ENCODE measurements at regions not wholly inside any gene's neighbourhood (a gene's known extent, or its start where the extent isn't known, plus 50 kb on each side); places are given as distances from the start of the nearest gene placed in this dataset.

DNA sequence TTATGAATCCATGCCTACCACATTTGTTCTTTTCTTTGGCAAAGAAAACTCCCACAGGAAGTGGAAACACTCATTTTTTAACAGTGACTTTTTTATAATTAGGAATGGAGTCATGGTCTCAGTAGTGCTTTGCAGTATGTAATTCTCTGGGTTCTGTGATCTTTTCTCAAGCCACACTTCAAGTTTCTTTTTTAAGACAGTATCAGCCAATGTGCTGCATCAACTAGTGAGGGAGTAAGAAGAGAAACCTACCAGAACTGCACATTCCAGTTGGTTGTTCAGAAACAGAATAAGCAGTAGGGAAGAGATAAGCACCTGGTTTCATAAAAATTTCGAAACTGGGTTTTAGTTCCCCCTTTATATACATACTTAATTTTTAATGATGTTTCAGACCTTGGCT lies 126.3 kb downstream of the FOXB1 start (continued):
- TF ChIP-seq, protein P1, sequence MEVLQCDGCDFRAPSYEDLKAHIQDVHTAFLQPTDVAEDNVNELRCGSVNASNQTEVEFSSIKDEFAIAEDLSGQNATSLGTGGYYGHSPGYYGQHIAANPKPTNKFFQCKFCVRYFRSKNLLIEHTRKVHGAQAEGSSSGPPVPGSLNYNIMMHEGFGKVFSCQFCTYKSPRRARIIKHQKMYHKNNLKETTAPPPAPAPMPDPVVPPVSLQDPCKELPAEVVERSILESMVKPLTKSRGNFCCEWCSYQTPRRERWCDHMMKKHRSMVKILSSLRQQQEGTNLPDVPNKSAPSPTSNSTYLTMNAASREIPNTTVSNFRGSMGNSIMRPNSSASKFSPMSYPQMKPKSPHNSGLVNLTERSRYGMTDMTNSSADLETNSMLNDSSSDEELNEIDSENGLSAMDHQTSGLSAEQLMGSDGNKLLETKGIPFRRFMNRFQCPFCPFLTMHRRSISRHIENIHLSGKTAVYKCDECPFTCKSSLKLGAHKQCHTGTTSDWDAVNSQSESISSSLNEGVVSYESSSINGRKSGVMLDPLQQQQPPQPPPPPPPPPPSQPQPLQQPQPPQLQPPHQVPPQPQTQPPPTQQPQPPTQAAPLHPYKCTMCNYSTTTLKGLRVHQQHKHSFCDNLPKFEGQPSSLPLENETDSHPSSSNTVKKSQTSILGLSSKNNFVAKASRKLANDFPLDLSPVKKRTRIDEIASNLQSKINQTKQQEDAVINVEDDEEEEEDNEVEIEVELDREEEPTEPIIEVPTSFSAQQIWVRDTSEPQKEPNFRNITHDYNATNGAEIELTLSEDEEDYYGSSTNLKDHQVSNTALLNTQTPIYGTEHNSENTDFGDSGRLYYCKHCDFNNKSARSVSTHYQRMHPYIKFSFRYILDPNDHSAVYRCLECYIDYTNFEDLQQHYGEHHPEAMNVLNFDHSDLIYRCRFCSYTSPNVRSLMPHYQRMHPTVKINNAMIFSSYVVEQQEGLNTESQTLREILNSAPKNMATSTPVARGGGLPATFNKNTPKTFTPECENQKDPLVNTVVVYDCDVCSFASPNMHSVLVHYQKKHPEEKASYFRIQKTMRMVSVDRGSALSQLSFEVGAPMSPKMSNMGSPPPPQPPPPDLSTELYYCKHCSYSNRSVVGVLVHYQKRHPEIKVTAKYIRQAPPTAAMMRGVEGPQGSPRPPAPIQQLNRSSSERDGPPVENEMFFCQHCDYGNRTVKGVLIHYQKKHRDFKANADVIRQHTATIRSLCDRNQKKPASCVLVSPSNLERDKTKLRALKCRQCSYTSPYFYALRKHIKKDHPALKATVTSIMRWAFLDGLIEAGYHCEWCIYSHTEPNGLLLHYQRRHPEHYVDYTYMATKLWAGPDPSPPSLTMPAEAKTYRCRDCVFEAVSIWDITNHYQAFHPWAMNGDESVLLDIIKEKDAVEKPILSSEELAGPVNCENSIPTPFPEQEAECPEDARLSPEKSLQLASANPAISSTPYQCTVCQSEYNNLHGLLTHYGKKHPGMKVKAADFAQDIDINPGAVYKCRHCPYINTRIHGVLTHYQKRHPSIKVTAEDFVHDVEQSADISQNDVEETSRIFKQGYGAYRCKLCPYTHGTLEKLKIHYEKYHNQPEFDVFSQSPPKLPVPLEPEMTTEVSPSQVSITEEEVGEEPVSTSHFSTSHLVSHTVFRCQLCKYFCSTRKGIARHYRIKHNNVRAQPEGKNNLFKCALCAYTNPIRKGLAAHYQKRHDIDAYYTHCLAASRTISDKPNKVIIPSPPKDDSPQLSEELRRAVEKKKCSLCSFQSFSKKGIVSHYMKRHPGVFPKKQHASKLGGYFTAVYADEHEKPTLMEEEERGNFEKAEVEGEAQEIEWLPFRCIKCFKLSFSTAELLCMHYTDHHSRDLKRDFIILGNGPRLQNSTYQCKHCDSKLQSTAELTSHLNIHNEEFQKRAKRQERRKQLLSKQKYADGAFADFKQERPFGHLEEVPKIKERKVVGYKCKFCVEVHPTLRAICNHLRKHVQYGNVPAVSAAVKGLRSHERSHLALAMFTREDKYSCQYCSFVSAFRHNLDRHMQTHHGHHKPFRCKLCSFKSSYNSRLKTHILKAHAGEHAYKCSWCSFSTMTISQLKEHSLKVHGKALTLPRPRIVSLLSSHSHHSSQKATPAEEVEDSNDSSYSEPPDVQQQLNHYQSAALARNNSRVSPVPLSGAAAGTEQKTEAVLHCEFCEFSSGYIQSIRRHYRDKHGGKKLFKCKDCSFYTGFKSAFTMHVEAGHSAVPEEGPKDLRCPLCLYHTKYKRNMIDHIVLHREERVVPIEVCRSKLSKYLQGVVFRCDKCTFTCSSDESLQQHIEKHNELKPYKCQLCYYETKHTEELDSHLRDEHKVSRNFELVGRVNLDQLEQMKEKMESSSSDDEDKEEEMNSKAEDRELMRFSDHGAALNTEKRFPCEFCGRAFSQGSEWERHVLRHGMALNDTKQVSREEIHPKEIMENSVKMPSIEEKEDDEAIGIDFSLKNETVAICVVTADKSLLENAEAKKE (CRISPR knock-in tag; IDR thresholded peaks at IDR 0.05) = no peak
- TF ChIP-seq, protein P2, sequence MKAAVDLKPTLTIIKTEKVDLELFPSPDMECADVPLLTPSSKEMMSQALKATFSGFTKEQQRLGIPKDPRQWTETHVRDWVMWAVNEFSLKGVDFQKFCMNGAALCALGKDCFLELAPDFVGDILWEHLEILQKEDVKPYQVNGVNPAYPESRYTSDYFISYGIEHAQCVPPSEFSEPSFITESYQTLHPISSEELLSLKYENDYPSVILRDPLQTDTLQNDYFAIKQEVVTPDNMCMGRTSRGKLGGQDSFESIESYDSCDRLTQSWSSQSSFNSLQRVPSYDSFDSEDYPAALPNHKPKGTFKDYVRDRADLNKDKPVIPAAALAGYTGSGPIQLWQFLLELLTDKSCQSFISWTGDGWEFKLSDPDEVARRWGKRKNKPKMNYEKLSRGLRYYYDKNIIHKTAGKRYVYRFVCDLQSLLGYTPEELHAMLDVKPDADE (IDR thresholded peaks at IDR 0.05) = no peak
- TF ChIP-seq, protein P3, sequence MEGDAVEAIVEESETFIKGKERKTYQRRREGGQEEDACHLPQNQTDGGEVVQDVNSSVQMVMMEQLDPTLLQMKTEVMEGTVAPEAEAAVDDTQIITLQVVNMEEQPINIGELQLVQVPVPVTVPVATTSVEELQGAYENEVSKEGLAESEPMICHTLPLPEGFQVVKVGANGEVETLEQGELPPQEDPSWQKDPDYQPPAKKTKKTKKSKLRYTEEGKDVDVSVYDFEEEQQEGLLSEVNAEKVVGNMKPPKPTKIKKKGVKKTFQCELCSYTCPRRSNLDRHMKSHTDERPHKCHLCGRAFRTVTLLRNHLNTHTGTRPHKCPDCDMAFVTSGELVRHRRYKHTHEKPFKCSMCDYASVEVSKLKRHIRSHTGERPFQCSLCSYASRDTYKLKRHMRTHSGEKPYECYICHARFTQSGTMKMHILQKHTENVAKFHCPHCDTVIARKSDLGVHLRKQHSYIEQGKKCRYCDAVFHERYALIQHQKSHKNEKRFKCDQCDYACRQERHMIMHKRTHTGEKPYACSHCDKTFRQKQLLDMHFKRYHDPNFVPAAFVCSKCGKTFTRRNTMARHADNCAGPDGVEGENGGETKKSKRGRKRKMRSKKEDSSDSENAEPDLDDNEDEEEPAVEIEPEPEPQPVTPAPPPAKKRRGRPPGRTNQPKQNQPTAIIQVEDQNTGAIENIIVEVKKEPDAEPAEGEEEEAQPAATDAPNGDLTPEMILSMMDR (conservative IDR thresholded peaks at IDR 0.05; ENCODE audit: low read depth in 2 of 2) = no peak
- TF ChIP-seq EZH2phosphoT487 (IDR thresholded peaks at IDR 0.05; ENCODE audit: unreplicated experiment) (no peak), CREB1 (CRISPR knock-in tag; IDR thresholded peaks at IDR 0.05; ENCODE audit: low read depth) (no peak)

DNA sequence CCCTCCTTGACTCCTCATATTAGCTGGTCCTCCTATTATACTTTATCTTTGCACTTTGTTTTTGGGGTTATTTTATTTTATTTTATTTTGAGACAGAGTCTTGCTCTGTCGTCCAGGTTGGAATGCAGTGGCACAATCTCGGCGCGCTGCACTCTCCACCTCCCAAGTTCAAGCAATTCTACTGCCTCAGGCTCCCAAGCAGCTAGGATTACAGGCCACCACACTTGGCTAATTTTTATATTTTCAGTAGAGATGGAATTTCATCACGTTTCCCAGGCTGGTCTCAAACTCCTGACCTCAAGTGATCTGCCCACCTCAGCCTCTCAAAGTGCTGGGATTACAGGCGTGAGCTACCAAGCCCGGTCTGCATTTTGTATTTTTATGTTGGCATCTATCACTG lies 126.7 kb downstream of the FOXB1 start:
- peaks cover 38% of the 10 kb centered on the region for H3K4me1 Mint-ChIP-seq
- no peak for ATAC-seq
- no peak for TF ChIP-seq EZH2 (IDR thresholded peaks at IDR 0.05; ENCODE audit: low read depth, unreplicated experiment)
- TF ChIP-seq, protein P3 (conservative IDR thresholded peaks at IDR 0.05; ENCODE audit: low read depth in 2 of 2) = no peak

More for the DNA sequence above, 126.7 kb downstream of the FOXB1 start:
- H3K9me2 ChIP-seq (ENCODE audit: insufficient read depth) = no peaks in the 10 kb centered on the region
- H4K20me1 ChIP-seq (replicated peaks; ENCODE audit: insufficient read depth) = no peaks in the 10 kb centered on the region
- no peaks in the 10 kb centered on the region for H3K36me3 Mint-ChIP-seq (ENCODE audit: low read depth)
- H3F3A ChIP-seq (replicated peaks; ENCODE audit: low read depth) = no peaks in the 10 kb centered on the region
- no peak overlapping the region for H3K4me3 ChIP-seq
- no peaks in the 10 kb centered on the region for H3K36me3 ChIP-seq (ENCODE audit: insufficient read depth)
- H3K4me1 ChIP-seq (ENCODE audit: insufficient read depth) = peaks cover 33% of the 10 kb centered on the region
- no peak overlapping the region for H3K4me3 Mint-ChIP-seq
- H3K27ac Mint-ChIP-seq = no peak overlapping the region
- no peaks in the 10 kb centered on the region for H3K9me3 Mint-ChIP-seq
- no peaks in the 10 kb centered on the region for H3K79me2 ChIP-seq (replicated peaks; ENCODE audit: insufficient read depth)
- no peak overlapping the region for H2AFZ ChIP-seq
- no peaks in the 10 kb centered on the region for H3K27me3 ChIP-seq (ENCODE audit: insufficient read depth)
- H3K4me2 ChIP-seq = no peak overlapping the region
- DNase-seq (ENCODE audit: low spot score) = no peak
- no peak overlapping the region for H3K27ac ChIP-seq (ENCODE audit: low read depth)
- peaks cover 9% of the 10 kb centered on the region for H3K27me3 Mint-ChIP-seq (ENCODE audit: insufficient read depth, low read depth, poor library complexity)
